ENCODE measurements at regions not wholly inside any gene's neighbourhood (a gene's known extent, or its start where the extent isn't known, plus 50 kb on each side); places are given as distances from the start of the nearest gene placed in this dataset.

GRCh38 chr1:72635719-72636118 is 353.4 kb upstream of the NEGR1 start:
- TF ChIP-seq EZH2 (IDR thresholded peaks at IDR 0.05; ENCODE audit: borderline replicate concordance, low read length) (no peak), CTCF (IDR thresholded peaks at IDR 0.05; ENCODE audit: low read length) (no peak)

Measured in OCI-LY1 (cell line).